HAP-1 (cell line): ENCODE measurements at regions not wholly inside any gene's neighbourhood (a gene's known extent, or its start where the extent isn't known, plus 50 kb on each side); places are given as distances from the start of the nearest gene placed in this dataset.

ENCODE experiments used
- DNase-seq, 2 experiments: peaks; one replicate each; pipeline ENCODE4 v3.0.0-alpha.2; 2016 to 2020; ENCODE audit warnings: low spot score in 2 of 2
- H3K27me3 ChIP-seq: fragments of 250-450 bp; sonication (Bioruptor Pico); 2 replicates; pipeline ENCODE4 v1.5.1; 2020; ENCODE audit warnings: low read depth, mild to moderate bottlenecking, moderate library complexity
- H3K36me3 ChIP-seq: fragments of 250-450 bp; sonication (Bioruptor Pico); replicated peaks from 2 replicates; pipeline ENCODE4 v1.5.1; 2020; ENCODE audit warnings: mild to moderate bottlenecking
- H3K4me1 ChIP-seq: fragments of 250-450 bp; sonication (Bioruptor Pico); 2 replicates; pipeline ENCODE4 v1.5.1; 2020; ENCODE audit warnings: mild to moderate bottlenecking
- H3K4me3 ChIP-seq: fragments of 250-450 bp; sonication (Bioruptor Pico); 2 replicates; pipeline ENCODE4 v1.5.1; 2020; ENCODE audit warnings: mild to moderate bottlenecking, moderate library complexity
- H3K9me3 ChIP-seq: fragments of 250-450 bp; sonication (Bioruptor Pico); 2 replicates; pipeline ENCODE4 v1.5.1; 2020; ENCODE audit warnings: mild to moderate bottlenecking, moderate library complexity
- in situ Hi-C: fragments of 300-500 bp; cut with MboI; formaldehyde crosslinking; loops from 3 replicates; pipeline ENCODE4 v1.14.3; 2020; ENCODE audit warnings: low sequenced_read_pairs, inconsistent platforms, mixed read lengths

DNA sequence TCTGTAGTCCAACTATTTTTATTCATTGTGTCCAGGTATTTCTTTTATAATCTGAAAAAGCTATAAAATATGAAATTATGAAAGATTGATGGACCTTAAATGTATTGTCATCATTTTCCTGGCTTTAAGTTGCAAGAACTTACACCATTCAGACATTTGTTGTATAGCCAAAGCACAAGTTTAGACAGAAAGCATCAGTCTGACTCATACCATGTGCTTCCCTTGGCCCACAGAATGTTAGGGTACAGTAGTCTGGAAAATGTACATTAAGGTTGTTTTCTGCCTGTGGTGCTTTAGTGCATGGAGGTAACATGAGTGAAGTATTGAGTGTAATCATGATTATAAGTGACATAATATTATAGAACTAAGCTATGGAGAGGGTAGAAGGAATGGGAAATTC is 1002.5 kb downstream of the BCL11B start:
- in situ Hi-C loops: no loop called here
- Histone ChIP-seq H3K4me1 (no peaks in the 10 kb centered on the region), H3K9me3 (no peaks in the 10 kb centered on the region), H3K4me3 (no peak overlapping the region), H3K27me3 (no peaks in the 10 kb centered on the region), H3K36me3 (no peaks in the 10 kb centered on the region)
- no peak for DNase-seq

DNA sequence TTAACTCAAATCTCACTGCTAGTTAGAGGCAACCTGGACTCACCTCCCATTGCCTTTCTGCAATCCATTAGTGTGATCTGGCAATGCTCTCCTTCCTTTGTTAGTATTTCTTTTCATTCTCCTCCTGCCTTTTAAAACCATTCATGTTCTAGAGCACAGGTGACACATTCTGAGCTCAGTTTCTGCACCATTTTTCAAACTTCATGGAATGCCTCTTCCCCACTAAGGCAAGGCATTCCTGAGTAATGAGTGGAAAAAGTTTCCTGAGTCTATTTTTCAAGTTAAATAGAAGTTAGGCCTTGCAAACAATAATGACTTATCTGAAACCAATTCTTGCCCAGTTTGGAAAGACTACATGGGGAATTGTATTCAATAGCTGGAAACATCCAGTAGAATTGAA is 1001.8 kb downstream of the BCL11B start:
- no peak for DNase-seq
- Histone ChIP-seq H3K27me3 (no peaks in the 10 kb centered on the region), H3K4me1 (no peaks in the 10 kb centered on the region), H3K4me3 (no peak overlapping the region), H3K36me3 (no peaks in the 10 kb centered on the region), H3K9me3 (no peaks in the 10 kb centered on the region)
- in situ Hi-C loops: no loop called here

DNA sequence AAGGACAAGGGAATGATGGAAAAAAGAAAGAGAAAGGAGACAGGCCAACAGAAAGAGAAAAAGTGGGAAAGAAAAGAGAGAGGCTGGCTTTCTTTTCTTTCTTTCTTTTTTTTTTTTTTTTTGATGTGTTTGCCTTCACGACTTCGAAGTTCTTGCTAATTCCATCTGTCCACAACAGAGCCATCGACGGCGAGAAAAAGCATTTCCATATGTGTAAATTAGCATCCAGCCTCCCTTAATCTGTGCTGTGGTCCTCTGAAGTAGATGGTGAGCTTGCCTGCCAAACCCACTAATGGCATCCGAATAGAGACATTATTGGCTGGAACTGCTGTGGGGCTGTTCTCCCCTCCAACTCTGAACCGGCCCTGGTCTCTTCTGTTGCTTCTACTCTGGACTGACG is 997.4 kb downstream of the BCL11B start:
- no peak overlapping the region for H3K4me3 ChIP-seq
- no peaks in the 10 kb centered on the region for H3K36me3 ChIP-seq
- no peak for DNase-seq
- H3K27me3 ChIP-seq: no peaks in the 10 kb centered on the region
- no peaks in the 10 kb centered on the region for H3K9me3 ChIP-seq
- in situ Hi-C loops: no loop called here
- no peaks in the 10 kb centered on the region for H3K4me1 ChIP-seq

DNA sequence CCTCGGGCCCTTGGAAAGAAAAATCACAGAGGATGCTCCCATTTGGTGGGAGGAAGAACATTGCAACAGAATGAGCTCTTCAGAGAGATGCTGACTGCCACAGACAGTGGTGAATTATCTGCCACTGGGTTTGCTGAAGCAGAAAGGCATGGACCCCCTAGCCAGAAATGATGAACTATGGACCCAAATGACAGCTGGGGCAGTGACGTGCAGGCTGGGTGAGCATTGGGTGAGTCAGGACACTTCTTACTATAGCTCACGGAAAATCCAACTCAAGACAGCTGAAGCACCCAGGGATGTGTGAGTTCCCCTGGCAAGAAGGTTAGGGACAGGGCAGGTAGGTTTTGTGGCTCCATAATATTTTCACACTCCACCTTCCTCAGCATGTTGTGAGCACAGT is 993.2 kb downstream of the BCL11B start:
- in situ Hi-C loops: no loop called here
- no peak for DNase-seq
- Histone ChIP-seq H3K4me3 (no peak overlapping the region), H3K9me3 (no peaks in the 10 kb centered on the region), H3K36me3 (no peaks in the 10 kb centered on the region), H3K4me1 (no peaks in the 10 kb centered on the region), H3K27me3 (no peaks in the 10 kb centered on the region)

DNA sequence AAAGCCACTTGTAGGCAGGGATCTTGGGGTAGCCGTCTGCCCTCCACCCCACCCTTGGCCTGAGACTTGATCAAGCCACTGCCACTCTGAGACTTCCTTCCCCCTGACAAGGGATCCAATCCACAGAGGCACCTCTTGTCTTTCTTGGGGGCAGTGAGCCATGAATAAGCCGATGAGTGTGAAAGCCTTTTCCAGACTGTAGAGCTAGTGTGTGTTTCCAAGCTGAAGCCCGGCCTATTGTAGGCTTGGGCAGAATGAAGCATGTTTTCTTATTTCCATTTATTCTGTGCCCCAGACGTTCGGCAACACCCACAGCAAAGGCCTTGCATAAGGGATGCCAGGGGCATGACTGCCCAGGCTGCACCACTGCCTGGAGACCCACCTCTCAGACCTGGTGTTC is 991.6 kb downstream of the BCL11B start:
- Histone ChIP-seq H3K9me3 (no peaks in the 10 kb centered on the region), H3K36me3 (no peaks in the 10 kb centered on the region), H3K4me1 (no peaks in the 10 kb centered on the region), H3K27me3 (no peaks in the 10 kb centered on the region), H3K4me3 (no peak overlapping the region)
- in situ Hi-C loops: no loop called here
- no peak for DNase-seq

DNA sequence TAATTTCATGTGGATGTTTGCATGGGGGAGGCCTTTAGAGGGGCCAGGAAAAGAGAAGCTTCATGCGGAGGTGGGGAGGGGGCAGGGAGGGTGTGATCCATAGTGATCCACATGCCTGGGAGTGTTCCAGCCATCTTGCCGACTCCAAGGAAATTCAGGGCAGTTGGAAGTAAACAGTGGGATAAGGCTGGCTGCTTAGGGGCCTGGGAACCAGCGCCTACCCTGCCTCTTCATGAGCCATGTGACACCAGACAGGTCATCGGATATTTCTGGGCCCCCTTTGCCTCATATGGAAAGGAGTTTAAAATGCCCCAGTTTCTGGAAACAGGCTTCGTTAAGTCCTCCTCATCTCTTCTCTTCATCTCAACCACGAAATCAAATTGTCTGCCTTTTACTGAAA is 983.2 kb downstream of the BCL11B start:
- Histone ChIP-seq H3K4me1 (no peaks in the 10 kb centered on the region), H3K4me3 (no peak overlapping the region), H3K36me3 (no peaks in the 10 kb centered on the region), H3K27me3 (no peaks in the 10 kb centered on the region), H3K9me3 (no peaks in the 10 kb centered on the region)
- in situ Hi-C loops: no loop called here
- no peak for DNase-seq

DNA sequence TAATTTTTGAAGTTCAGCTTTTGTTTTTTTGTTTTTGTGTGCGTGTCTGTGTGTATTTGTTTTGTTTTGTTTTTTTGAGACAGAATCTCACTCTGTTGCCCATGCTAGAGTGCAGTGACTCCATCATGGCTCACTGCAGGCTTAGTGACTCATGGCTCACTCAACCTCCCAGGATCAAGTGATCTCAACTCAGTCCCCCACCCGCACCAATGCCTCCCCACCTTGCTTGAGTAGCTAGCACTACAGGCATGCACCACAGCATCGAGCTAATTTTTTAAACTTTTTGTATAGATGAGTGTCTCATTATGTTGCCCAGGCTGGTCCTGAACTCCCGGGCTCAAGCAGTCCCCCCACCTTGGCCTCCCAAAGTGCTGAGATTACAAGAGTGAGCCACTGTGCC is 981.4 kb downstream of the BCL11B start:
- in situ Hi-C loops: no loop called here
- H3K4me3 ChIP-seq: no peak overlapping the region
- no peaks in the 10 kb centered on the region for H3K9me3 ChIP-seq
- no peaks in the 10 kb centered on the region for H3K4me1 ChIP-seq
- no peak for DNase-seq
- H3K27me3 ChIP-seq: no peaks in the 10 kb centered on the region
- no peaks in the 10 kb centered on the region for H3K36me3 ChIP-seq

DNA sequence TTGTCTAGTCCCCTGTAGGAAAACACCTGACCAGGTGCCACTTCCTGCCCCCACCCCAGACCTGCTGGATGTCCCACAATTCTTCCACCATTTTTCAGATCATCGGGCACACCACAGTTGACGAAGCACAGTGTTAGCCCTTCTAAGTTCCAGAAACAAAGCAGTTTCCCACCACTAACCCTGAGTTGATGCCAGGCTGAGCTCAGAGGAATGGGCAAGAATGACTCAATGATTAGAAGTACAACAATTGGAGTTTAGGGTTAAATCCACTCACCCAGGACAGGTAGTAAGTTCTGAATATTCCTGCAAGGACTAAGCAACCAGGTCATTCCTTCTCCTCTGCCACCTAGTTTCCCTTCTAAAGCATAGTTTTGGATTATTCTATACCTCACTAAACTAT is 979.8 kb downstream of the BCL11B start:
- DNase-seq: no peak
- no peaks in the 10 kb centered on the region for H3K27me3 ChIP-seq
- H3K4me1 ChIP-seq: no peaks in the 10 kb centered on the region
- in situ Hi-C loops: no loop called here
- H3K36me3 ChIP-seq: no peaks in the 10 kb centered on the region
- H3K4me3 ChIP-seq: no peak overlapping the region
- no peaks in the 10 kb centered on the region for H3K9me3 ChIP-seq

DNA sequence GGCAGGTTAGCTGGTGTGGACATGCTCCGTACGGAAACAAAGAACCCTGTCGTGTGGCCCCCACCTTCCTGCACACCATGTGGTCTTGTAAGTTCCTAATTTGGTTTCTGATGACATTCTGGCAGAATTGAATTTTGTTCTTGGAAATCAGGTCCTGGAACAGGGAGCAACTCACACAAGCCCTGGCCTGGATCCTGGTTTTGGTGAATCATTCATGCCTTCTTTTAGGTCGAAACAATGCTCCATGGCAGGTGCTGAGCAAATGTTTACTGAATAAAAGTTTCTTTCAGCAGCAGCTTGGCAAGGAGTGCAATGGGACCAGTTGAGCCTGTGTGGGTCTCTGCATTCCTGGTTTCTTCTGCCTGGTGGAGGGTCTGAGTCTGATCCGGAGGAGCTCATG is 978.4 kb downstream of the BCL11B start:
- in situ Hi-C loops: no loop called here
- no peak for DNase-seq
- no peaks in the 10 kb centered on the region for H3K27me3 ChIP-seq
- H3K9me3 ChIP-seq: no peaks in the 10 kb centered on the region
- no peaks in the 10 kb centered on the region for H3K36me3 ChIP-seq
- H3K4me3 ChIP-seq: no peak overlapping the region
- H3K4me1 ChIP-seq: no peaks in the 10 kb centered on the region

DNA sequence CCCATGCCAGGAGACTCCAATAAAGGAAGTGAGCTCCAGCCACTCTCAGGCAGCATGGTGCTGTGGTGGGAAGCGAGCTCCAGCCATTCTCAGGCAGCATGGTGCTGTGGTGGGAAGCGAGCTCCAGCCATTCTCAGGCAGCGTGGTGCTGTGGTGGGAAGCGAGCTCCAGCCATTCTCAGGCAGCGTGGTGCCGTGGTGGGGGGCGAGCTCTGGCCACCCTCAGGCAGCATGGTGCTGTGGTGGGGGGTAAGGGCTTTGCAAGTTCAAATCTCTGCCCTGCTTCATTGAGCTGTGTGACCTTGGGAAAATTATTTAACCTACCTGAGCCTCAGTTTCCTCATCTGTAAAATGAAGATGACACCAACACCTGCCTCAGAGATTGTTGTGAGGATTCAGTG is 975.1 kb downstream of the BCL11B start:
- Histone ChIP-seq H3K27me3 (no peaks in the 10 kb centered on the region), H3K36me3 (no peaks in the 10 kb centered on the region), H3K4me1 (no peaks in the 10 kb centered on the region), H3K9me3 (no peaks in the 10 kb centered on the region), H3K4me3 (no peak overlapping the region)
- DNase-seq: no peak
- in situ Hi-C loops: no loop called here

DNA sequence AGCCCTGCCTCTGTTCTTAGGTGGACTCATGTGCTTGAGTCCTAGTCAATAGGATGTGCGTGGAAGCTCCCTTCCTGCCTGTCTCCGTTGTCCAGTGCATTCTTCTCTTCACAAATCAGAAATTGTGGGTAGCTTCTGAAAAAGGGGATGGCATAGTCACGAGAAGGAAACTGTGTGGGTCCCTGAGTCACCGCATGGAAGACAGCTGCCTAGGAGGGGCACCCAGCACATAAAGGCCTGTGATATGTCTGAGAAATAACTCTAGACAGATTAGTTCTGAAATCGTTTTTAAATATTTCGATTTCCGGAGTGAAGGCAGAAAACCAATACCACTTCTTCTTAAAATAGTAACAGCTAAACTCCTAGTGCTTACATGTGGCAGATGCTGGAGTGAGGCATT is 974.4 kb downstream of the BCL11B start:
- no peaks in the 10 kb centered on the region for H3K27me3 ChIP-seq
- in situ Hi-C loops: no loop called here

DNA sequence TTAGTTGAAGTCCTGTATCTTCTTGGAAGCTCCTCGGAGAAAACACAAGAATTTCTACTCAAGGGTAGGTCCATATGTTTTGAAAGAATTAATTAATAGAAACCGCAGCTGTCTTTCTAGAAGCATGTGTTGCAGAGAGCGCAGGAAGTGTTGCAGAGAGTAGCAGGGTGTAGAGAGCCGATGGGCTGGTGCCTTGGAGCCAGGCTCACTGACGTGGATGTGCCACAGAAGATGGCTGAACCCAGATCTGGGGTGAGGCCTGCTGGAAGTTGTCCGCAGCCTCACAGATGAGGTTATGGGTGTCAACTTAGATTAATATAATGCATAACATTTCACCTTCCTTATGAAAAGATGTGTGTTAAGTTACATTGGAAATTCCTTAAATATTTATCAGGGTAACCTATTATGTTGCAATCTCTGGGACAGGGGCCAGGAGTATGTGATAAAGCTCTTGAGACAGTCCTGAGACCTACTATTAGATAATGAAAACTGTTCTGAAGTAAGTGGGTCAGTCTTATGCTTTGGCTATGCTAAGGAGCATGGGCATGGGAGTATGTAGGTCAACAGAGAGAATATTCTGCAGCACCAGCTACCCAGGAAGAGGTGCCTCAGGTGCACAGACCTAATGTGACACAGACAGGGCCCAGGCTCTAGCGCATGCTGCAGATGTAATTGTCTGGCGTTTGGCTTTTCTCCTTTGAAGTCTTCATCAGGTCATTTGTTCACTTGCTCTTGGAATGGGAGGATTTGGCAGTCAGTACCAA is 973.3 kb downstream of the BCL11B start:
- no peaks in the 10 kb centered on the region for H3K9me3 ChIP-seq
- in situ Hi-C loops: no loop called here
- H3K36me3 ChIP-seq: no peaks in the 10 kb centered on the region
- no peaks in the 10 kb centered on the region for H3K4me1 ChIP-seq
- no peaks in the 10 kb centered on the region for H3K27me3 ChIP-seq
- no peak for DNase-seq
- no peak overlapping the region for H3K4me3 ChIP-seq

More for the DNA sequence above, 974.4 kb downstream of the BCL11B start:
- H3K36me3 ChIP-seq: no peaks in the 10 kb centered on the region
- no peak overlapping the region for H3K4me3 ChIP-seq
- no peaks in the 10 kb centered on the region for H3K4me1 ChIP-seq
- no peak for DNase-seq
- H3K9me3 ChIP-seq: no peaks in the 10 kb centered on the region

DNA sequence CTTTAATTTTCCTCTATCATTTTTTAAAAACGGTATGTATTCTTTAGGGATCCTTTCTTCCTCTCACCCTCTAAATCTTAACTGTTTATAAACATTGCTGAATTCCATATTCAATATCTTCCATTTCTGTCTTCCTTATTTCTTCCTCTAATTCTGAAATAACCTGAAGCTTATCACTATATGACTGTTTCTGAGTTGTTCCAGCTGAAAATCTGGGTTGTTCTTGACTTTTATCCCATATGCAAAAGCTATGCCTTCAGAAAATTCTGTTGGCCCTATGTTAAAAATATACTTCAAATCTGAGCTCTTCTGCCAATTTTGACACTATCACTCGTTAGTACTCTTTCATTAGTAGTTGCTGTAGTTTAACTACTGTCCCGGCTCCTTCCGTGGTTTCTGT is 970.3 kb downstream of the BCL11B start:
- Histone ChIP-seq H3K27me3 (no peaks in the 10 kb centered on the region), H3K9me3 (no peaks in the 10 kb centered on the region), H3K4me1 (no peaks in the 10 kb centered on the region), H3K4me3 (no peak overlapping the region), H3K36me3 (no peaks in the 10 kb centered on the region)
- in situ Hi-C loops: no loop called here
- DNase-seq: no peak

DNA sequence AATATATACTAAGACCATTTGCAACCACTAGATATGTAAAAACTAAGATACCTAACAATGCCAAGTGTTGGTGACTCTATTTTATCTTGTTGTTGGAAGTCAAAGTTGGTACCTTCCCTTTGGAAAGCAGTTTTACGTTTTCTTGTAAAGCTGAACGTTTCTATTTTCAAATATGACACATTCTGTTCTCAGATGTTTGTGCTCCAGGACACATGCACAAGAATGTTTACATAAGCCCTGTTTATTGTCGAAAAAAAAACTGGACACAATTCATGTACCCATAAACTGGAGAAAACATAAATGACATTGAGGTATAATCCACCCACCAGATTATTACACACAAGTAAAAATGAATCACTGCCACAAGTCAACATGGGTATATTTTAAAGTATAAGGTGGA is 967.4 kb downstream of the BCL11B start:
- DNase-seq: no peak
- Histone ChIP-seq H3K9me3 (no peaks in the 10 kb centered on the region), H3K4me3 (no peak overlapping the region), H3K27me3 (no peaks in the 10 kb centered on the region), H3K4me1 (no peaks in the 10 kb centered on the region), H3K36me3 (no peaks in the 10 kb centered on the region)
- in situ Hi-C loops: no loop called here

DNA sequence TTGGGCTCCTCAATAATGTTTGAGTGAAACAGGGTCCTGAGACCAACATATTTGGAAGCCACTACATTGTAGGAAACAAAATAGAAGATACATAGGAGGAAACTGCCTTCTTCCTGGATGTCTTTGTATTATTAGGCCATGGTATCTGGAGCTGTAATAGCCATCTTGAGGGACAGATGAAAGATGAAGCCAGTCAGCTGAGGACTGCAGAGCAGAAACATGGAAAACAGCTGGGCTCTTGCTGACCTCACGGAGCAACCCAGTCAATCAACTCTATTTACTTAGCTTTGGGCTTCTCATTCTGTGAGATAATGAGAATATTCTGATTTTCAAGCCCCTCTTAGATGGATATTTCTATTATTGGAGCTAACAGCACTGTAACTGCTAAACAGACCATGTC is 962.4 kb downstream of the BCL11B start:
- H3K9me3 ChIP-seq: no peaks in the 10 kb centered on the region
- in situ Hi-C loops: no loop called here

More for the DNA sequence above, 962.4 kb downstream of the BCL11B start:
- Histone ChIP-seq H3K27me3 (no peaks in the 10 kb centered on the region), H3K4me3 (no peak overlapping the region), H3K4me1 (no peaks in the 10 kb centered on the region), H3K36me3 (no peaks in the 10 kb centered on the region)
- DNase-seq: no peak
